GM12873 (cell line): ENCODE measurements at regions not wholly inside any gene's neighbourhood (a gene's known extent, or its start where the extent isn't known, plus 50 kb on each side); places are given as distances from the start of the nearest gene placed in this dataset.

ENCODE experiments used
- TF ChIP-seq, protein P1 (sequence below): IDR thresholded peaks from 2 replicates; pipeline ENCODE4 v1.5.1; 2012; ENCODE audit warnings: low read depth, mild to moderate bottlenecking, moderate library complexity, low read length, control low read depth; ENCODE audit not compliant: insufficient read depth; ENCODE audit errors: missing control alignments

DNA sequence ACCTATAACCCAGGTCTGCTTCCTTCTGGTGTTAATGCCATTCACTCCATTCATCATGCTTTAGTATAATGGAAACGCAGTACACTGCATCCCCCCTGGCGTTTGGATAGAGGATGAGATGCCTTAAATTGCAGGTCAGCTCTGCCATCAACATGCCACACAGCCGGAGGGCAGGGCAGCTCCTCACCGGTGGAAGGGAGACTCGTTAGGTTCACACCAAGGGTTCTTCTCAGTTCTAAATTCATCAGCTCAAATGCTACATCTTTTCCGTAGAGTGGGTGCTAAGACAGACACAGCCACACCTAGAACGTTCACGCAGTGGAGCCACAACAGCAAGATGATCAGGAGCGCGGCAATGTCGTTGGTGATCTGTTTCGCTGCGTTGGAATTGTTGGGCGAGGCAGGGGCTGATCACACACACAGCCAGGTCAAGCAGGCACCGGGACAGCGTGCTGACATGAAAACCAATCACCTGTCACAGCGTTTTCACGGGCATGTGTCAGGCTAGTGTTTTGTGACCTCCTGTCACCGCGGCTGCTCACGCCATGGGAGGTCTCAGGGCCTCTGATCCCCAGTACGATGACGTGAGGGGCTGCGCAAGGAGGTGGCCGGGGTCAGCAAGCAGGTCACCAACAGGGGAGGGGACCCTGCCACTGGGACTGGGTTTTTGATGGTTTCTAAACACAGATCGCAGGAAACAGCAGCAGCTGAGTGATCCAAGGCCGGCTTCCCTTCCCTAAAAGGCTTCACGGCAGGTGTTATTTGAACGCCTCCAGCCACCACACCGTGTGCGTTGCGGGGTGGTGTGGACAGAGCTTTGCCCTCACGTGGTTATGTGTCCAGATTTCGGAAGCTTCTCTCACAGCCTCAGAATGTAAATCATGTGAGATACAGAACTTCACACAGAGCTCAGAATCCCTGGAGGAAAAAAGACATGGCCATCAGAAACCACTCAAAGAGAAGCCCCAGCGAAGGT is 94.3 kb upstream of the IRS2 start:
- TF ChIP-seq, protein P1, sequence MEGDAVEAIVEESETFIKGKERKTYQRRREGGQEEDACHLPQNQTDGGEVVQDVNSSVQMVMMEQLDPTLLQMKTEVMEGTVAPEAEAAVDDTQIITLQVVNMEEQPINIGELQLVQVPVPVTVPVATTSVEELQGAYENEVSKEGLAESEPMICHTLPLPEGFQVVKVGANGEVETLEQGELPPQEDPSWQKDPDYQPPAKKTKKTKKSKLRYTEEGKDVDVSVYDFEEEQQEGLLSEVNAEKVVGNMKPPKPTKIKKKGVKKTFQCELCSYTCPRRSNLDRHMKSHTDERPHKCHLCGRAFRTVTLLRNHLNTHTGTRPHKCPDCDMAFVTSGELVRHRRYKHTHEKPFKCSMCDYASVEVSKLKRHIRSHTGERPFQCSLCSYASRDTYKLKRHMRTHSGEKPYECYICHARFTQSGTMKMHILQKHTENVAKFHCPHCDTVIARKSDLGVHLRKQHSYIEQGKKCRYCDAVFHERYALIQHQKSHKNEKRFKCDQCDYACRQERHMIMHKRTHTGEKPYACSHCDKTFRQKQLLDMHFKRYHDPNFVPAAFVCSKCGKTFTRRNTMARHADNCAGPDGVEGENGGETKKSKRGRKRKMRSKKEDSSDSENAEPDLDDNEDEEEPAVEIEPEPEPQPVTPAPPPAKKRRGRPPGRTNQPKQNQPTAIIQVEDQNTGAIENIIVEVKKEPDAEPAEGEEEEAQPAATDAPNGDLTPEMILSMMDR: no peak

DNA sequence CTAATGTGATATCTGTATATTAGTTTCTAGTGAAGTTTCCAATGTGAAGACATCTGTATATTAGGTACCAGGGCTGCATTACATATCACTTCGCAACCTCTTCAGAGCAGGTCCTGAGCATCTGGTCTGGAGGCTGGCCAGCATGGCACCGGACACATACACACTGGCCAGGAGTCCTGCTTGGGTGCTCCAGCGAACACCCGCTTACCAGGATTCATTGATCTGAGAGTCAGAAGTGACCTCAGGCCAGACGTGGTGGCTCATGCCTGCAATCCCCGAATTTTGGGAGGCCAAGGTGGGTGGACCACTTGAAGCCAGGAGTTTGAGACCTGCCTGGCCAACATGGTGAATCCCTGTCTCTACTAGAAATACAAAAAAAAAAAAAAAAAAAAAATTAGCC is 93.0 kb upstream of the IRS2 start:
- TF ChIP-seq, protein P1: no peak

DNA sequence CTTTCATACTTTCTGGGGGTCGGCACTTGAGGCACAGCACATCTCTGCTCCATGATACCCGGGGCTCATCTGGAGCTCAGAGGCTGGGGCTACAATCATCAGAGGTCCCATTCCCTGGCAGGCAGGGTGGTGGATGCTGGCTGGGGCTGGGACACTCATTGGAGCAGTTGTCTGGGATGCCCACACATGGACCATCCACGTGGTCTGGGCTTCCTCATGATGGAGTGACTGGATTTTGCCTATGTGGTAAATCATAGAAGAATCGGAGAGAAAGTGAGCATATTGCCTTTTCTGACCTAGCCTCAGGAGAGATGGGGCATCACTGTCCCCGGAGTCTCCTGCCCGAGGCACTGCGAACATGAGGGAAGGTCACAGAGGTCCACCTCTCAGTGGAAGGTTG is 91.4 kb upstream of the IRS2 start:
- TF ChIP-seq, protein P1: no peak

- TF ChIP-seq, protein P1: no peak
Observed at GRCh38 chr13:109875746-109876145, 89.4 kb upstream of the IRS2 start.

GRCh38 chr13:109874484-109875454 is 88.4 kb upstream of the IRS2 start:
- TF ChIP-seq, protein P1: no peak

DNA sequence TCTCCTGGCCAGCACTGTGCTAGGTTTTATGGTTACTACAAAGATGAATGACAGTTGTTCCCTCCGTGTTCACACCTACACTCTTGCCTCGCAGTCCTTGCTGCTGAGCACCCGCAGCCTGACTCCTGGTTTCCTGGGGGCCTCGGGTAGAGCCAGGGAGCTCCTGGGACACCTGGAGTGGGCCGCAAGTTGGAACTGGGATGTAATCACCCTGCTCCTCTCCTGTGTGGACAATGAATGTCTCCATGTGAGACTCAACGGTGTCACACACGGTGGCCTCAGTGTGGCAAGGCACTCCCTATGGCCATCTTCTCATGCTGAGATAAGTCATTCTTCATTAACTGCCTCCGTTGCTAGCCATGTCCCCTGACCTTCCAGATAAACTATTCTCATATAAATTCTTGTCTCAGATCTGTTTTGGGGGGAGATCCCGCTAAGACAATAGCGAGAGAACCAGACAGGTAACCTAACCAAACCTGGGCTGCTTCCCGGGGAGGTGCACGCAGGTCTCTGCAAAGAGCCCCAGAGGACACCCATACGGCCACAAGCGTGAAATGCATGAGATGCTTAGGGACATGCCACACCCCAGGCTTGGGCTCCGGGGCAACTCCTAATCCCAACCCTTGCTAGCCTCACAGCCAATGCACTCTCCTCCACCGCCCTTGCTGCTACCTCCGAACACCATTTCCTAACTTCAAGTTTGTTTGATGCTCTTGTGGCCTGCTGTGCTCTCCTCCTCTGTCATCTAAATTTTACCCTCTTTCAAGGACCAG is 87.2 kb upstream of the IRS2 start:
- TF ChIP-seq, protein P1: no peak

- TF ChIP-seq, protein P1: no peak
Observed at GRCh38 chr13:109872864-109873263, 86.5 kb upstream of the IRS2 start.
